SK-N-SH (cell line): ENCODE measurements at regions not wholly inside any gene's neighbourhood (a gene's known extent, or its start where the extent isn't known, plus 50 kb on each side); places are given as distances from the start of the nearest gene placed in this dataset.

Experiments used
- CTCF ChIA-PET: fragments of 300-600, 350-600 bp; formaldehyde crosslinking; extraction: SDS; loops from one replicate; lab custom pipeline; 2021; lab: Yijun Ruan, JAX
- POLR2A ChIA-PET: fragments of 350-600 bp; sonication (Branson Sonifier 250); formaldehyde crosslinking; extraction: SDS; loops from one replicate; lab custom pipeline; 2020; ENCODE audit warnings: antibody characterized with exemption, inconsistent platforms; lab: Yijun Ruan, JAX
- DNase-seq: peaks from one replicate; pipeline ENCODE4 v3.0.0; 2012
- H2AFZ ChIP-seq: fragments of 200-600 bp; sonication (generic); 2 replicates; pipeline ENCODE4 v1.8.1; 2016; ENCODE audit warnings: antibody characterized with exemption, mild to moderate bottlenecking, low read depth
- H3F3A ChIP-seq: fragments of 200-600 bp; sonication (generic); replicated peaks from 2 replicates; pipeline ENCODE3; 2016; ENCODE audit warnings: antibody characterized with exemption, mild to moderate bottlenecking; ENCODE audit not compliant: insufficient read depth
- H3K27ac ChIP-seq, 2 experiments: fragments of 200-500 bp in 1 of 2; fragments of 200-600 bp in 1 of 2; sonication (Bioruptor generic) in 1 of 2; sonication (generic), shearing (Covaris generic) in 1 of 2; 2 replicates each; pipeline versions ENCODE4 v1.5.1 to v1.6.1; 2014 to 2016; ENCODE audit warnings: low read depth in 2 of 2, inconsistent platforms in 1 of 2, low read length in 1 of 2, mild to moderate bottlenecking in 1 of 2, mixed read lengths in 1 of 2
- H3K27me3 ChIP-seq: fragments of 200-600 bp; sonication (generic), shearing (Covaris generic); 2 replicates; pipeline ENCODE4 v1.6.1; 2016; ENCODE audit warnings: mixed run types; ENCODE audit not compliant: insufficient read depth
- H3K36me3 ChIP-seq, 2 experiments: fragments of 200-500 bp in 1 of 2; fragments of 200-600 bp in 1 of 2; sonication (Bioruptor generic) in 1 of 2; sonication (generic) in 1 of 2; replicated peaks in 1 of 2; 2 replicates each; pipeline versions ENCODE3 to v1.5.1; 2014 to 2016; ENCODE audit warnings: low read length in 1 of 2, mild to moderate bottlenecking in 1 of 2; ENCODE audit not compliant: insufficient read depth in 2 of 2, control insufficient read depth in 1 of 2
- H3K4me1 ChIP-seq, 2 experiments: fragments of 200-500 bp in 1 of 2; fragments of 200-600 bp in 1 of 2; sonication (Bioruptor generic) in 1 of 2; sonication (generic), shearing (Covaris generic) in 1 of 2; 2 replicates each; pipeline versions ENCODE4 v1.5.1 to v1.6.1; 2014 to 2016; ENCODE audit warnings: low read depth in 1 of 2, low read length in 1 of 2, mixed run types in 1 of 2; ENCODE audit not compliant: insufficient read depth in 2 of 2, control insufficient read depth in 1 of 2
- H3K4me2 ChIP-seq: fragments of 200-600 bp; sonication (generic), shearing (Covaris generic); 2 replicates; pipeline ENCODE4 v1.6.1; 2017; ENCODE audit warnings: mixed run types
- H3K4me3 ChIP-seq, 2 experiments: fragments of 200-500 bp in 1 of 2; fragments of 200-600 bp in 1 of 2; sonication (Bioruptor generic) in 1 of 2; sonication (generic), shearing (Covaris generic) in 1 of 2; 2 replicates each; pipeline versions ENCODE4 v1.5.1 to v1.8.1; 2014 to 2016; ENCODE audit warnings: low read depth in 2 of 2, inconsistent platforms in 1 of 2, low read length in 1 of 2, mild to moderate bottlenecking in 1 of 2, mixed read lengths in 1 of 2, moderate library complexity in 1 of 2
- H3K79me2 ChIP-seq: fragments of 200-600 bp; sonication (generic); 2 replicates; pipeline ENCODE4 v1.8.1; 2017; ENCODE audit warnings: mild to moderate bottlenecking; ENCODE audit not compliant: insufficient read depth
- H3K9ac ChIP-seq: fragments of 200-600 bp; sonication (generic); 2 replicates; pipeline ENCODE4 v1.6.1; 2017; ENCODE audit warnings: mixed run types
- H3K9me2 ChIP-seq: fragments of 200-600 bp; sonication (generic); 2 replicates; pipeline ENCODE4 v1.6.1; 2017; ENCODE audit warnings: mixed run types
- H3K9me3 ChIP-seq: fragments of 200-600 bp; sonication (generic); 2 replicates; pipeline ENCODE4 v1.6.1; 2017; ENCODE audit warnings: mixed run types, mild to moderate bottlenecking, moderate library complexity
- H4K20me1 ChIP-seq: fragments of 200-600 bp; sonication (generic); 2 replicates; pipeline ENCODE4 v1.6.1; 2017; ENCODE audit warnings: mild to moderate bottlenecking, mixed run types; ENCODE audit not compliant: insufficient read depth
- ELF1 ChIP-seq: IDR thresholded peaks from 2 replicates; pipeline ENCODE4 v1.4.0; 2012
- EZH2phosphoT487 ChIP-seq: fragments of 200-600 bp; sonication (generic); IDR thresholded peaks from 2 replicates; pipeline ENCODE4 v1.6.1; 2017; ENCODE audit warnings: low read depth, mixed run types, mild to moderate bottlenecking, antibody characterized with exemption, moderate library complexity, borderline replicate concordance
- GABPA ChIP-seq: IDR thresholded peaks from 2 replicates; pipeline ENCODE4 v1.4.0; 2012; ENCODE audit warnings: low read depth, mild to moderate bottlenecking
- POLR2AphosphoS5 ChIP-seq: IDR thresholded peaks from 2 replicates; pipeline ENCODE4 v1.6.1; 2012; ENCODE audit warnings: low read depth, low read length
- SIN3A ChIP-seq: IDR thresholded peaks from 2 replicates; pipeline ENCODE4 v1.6.1; 2012; ENCODE audit warnings: low read depth, mild to moderate bottlenecking, low read length, moderate library complexity, borderline replicate concordance
- TCF12 ChIP-seq: IDR thresholded peaks from 2 replicates; pipeline ENCODE4 v1.4.0; 2012
- WGBS: methylation state at CpG from one replicate; pipeline ENCODE4 v1.1.6; 2017; ENCODE audit warnings: low lambda C conversion rate; 5-methylcytosine and 5-hydroxymethylcytosine counted together
- TF ChIP-seq, protein P1 (sequence below): IDR thresholded peaks from 2 replicates; pipeline ENCODE4; 2012
- TF ChIP-seq, protein P2 (sequence below): IDR thresholded peaks from 2 replicates; pipeline ENCODE4 v1.4.0; 2012; ENCODE audit warnings: low read depth, borderline replicate concordance
- TF ChIP-seq, protein P3 (sequence below): IDR thresholded peaks from 2 replicates; pipeline ENCODE4 v1.6.1; 2012; ENCODE audit warnings: mild to moderate bottlenecking, low read depth, low read length, moderate library complexity

DNA sequence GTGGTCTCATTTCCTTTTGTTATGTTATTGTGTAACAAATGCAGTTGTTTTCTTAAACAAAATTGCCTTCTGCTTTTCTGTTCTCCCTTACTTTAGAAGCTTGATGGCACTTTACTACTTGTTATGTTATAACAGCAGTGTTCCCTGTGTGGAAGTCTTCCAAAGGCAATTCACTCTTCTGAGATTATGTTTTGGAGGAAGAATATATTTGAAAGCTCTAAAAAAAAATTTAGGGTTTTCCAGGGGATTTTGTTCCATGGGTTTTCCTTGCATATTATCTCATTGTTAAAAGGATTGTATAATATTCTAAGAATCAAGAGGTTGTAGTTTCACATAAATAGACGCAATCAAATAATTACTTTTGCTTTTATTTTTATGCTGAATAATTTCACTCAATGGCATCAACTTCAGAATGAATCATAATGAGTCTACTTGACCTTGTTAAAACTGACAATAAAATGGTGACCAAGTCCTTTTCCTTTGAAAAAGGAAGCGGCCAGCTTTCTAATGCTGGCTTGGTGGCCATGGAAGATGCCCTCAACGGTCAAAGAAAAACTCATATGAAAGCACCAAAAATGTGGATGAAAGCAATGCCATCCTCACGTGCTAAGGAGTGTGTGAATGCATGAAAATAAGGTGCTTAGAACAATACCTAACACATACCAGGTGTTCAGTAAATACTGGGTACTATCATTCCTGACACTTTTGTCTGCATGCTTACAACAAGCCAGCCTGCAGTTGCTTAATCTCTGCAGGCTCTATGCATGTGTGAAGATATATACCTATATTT lies 92.4 kb upstream of the KLF6 start:
- no peaks in the 10 kb centered on the region for H3K27me3 ChIP-seq
- H4K20me1 ChIP-seq: no peaks in the 10 kb centered on the region
- peaks cover 0 to 12% of the 10 kb centered on the region in 2 experiments; a peak in 1 of 4 replicates for H3K4me1 ChIP-seq
- TF ChIP-seq SIN3A: no peak
- TF ChIP-seq, protein P1, sequence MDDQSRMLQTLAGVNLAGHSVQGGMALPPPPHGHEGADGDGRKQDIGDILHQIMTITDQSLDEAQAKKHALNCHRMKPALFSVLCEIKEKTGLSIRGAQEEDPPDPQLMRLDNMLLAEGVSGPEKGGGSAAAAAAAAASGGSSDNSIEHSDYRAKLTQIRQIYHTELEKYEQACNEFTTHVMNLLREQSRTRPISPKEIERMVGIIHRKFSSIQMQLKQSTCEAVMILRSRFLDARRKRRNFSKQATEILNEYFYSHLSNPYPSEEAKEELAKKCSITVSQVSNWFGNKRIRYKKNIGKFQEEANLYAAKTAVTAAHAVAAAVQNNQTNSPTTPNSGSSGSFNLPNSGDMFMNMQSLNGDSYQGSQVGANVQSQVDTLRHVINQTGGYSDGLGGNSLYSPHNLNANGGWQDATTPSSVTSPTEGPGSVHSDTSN: no peak
- TF ChIP-seq EZH2phosphoT487: no peak
- no peak for TF ChIP-seq POLR2AphosphoS5
- no peak for TF ChIP-seq TCF12
- TF ChIP-seq, protein P2, sequence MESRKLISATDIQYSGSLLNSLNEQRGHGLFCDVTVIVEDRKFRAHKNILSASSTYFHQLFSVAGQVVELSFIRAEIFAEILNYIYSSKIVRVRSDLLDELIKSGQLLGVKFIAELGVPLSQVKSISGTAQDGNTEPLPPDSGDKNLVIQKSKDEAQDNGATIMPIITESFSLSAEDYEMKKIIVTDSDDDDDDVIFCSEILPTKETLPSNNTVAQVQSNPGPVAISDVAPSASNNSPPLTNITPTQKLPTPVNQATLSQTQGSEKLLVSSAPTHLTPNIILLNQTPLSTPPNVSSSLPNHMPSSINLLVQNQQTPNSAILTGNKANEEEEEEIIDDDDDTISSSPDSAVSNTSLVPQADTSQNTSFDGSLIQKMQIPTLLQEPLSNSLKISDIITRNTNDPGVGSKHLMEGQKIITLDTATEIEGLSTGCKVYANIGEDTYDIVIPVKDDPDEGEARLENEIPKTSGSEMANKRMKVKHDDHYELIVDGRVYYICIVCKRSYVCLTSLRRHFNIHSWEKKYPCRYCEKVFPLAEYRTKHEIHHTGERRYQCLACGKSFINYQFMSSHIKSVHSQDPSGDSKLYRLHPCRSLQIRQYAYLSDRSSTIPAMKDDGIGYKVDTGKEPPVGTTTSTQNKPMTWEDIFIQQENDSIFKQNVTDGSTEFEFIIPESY: no peak
- TF ChIP-seq ELF1: no peak
- no peak for TF ChIP-seq GABPA
- TF ChIP-seq, protein P3, sequence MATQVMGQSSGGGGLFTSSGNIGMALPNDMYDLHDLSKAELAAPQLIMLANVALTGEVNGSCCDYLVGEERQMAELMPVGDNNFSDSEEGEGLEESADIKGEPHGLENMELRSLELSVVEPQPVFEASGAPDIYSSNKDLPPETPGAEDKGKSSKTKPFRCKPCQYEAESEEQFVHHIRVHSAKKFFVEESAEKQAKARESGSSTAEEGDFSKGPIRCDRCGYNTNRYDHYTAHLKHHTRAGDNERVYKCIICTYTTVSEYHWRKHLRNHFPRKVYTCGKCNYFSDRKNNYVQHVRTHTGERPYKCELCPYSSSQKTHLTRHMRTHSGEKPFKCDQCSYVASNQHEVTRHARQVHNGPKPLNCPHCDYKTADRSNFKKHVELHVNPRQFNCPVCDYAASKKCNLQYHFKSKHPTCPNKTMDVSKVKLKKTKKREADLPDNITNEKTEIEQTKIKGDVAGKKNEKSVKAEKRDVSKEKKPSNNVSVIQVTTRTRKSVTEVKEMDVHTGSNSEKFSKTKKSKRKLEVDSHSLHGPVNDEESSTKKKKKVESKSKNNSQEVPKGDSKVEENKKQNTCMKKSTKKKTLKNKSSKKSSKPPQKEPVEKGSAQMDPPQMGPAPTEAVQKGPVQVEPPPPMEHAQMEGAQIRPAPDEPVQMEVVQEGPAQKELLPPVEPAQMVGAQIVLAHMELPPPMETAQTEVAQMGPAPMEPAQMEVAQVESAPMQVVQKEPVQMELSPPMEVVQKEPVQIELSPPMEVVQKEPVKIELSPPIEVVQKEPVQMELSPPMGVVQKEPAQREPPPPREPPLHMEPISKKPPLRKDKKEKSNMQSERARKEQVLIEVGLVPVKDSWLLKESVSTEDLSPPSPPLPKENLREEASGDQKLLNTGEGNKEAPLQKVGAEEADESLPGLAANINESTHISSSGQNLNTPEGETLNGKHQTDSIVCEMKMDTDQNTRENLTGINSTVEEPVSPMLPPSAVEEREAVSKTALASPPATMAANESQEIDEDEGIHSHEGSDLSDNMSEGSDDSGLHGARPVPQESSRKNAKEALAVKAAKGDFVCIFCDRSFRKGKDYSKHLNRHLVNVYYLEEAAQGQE: no peak
- peak overlapping the region in 1 of 2 experiments; percentile 57; a peak in 1 of 4 replicates for H3K27ac ChIP-seq
- H3K36me3 ChIP-seq: no peaks in the 10 kb centered on the region
- no peak for DNase-seq
- POLR2A ChIA-PET: no interaction called here
- no peaks in the 10 kb centered on the region for H3F3A ChIP-seq
- H3K79me2 ChIP-seq: no peaks in the 10 kb centered on the region
- no peak overlapping the region for H3K4me3 ChIP-seq
- H3K4me2 ChIP-seq: no peak overlapping the region
- H3K9ac ChIP-seq: no peak overlapping the region
- CTCF ChIA-PET: no interaction called here
- peak overlapping the region; percentile 34; the same call in 1 of the 2 replicates for H2AFZ ChIP-seq
- H3K9me3 ChIP-seq: no peaks in the 10 kb centered on the region
- no peaks in the 10 kb centered on the region for H3K9me2 ChIP-seq
- 90% methylated on average over 4 of the region's 4 CpGs for WGBS
